HCT116 (cell line): ENCODE measurements at regions not wholly inside any gene's neighbourhood (a gene's known extent, or its start where the extent isn't known, plus 50 kb on each side); places are given as distances from the start of the nearest gene placed in this dataset.

Experiments used
- ATAC-seq: fragments of 200-7000 bp; cut with Tn5 transposase; 2 replicates; pipeline ENCODE4 v1.9.1; 2020; ENCODE audit warnings: mild to moderate bottlenecking, moderate library complexity
- BruUV-seq: library from RNA; stranded (reverse); fragments of 400-500 nt; replicated peaks from 2 replicates; lab custom pipeline; 2021; lab: Mats Ljungman, UMichigan
- CTCF ChIA-PET: fragments of 300-600 bp; sonication (Branson Sonifier 250); formaldehyde crosslinking; loops from one replicate; lab custom pipeline; 2021; ENCODE audit warnings: antibody characterized with exemption; lab: Charles Lee
- POLR2A ChIA-PET: fragments of 300-600, 350-600 bp; sonication (Branson Sonifier 250); formaldehyde crosslinking; loops from one replicate; lab custom pipeline; 2021; ENCODE audit warnings: antibody characterized with exemption; lab: Charles Lee
- RAD21 ChIA-PET, 2 experiments: fragments of 300-600 bp; sonication (Branson Sonifier 250); formaldehyde crosslinking; loops; one replicate each; lab custom pipeline; 2023; ENCODE audit warnings: low total read pairs in 2 of 2; ENCODE audit not compliant: uncharacterized antibody in 2 of 2, unreplicated experiment in 2 of 2, low non-redundant PET in 1 of 2; lab: Charles Lee
- DNase-seq: peaks from one replicate; pipeline ENCODE4 v3.0.0-alpha.2; 2010; ENCODE audit warnings: low read depth, low spot score
- H2AFZ ChIP-seq: fragments of 200-600 bp; shearing (Covaris generic), sonication (generic); 2 replicates; pipeline ENCODE4 v1.6.1; 2017; ENCODE audit warnings: low read depth, mixed run types, mixed read lengths, antibody characterized with exemption, low read length; ENCODE audit not compliant: poor library complexity, severe bottlenecking
- H3K27ac ChIP-seq: 2 replicates; pipeline ENCODE4 v1.5.1; 2012; ENCODE audit warnings: low read depth, low read length
- H3K27me3 ChIP-seq: fragments of 200-600 bp; sonication (generic); 2 replicates; pipeline ENCODE4 v1.6.1; 2016; ENCODE audit warnings: mixed run types, low read length, mixed read lengths; ENCODE audit not compliant: insufficient read depth
- H3K36me3 ChIP-seq, 2 experiments: fragments of 200-500 bp in 1 of 2; fragments of 200-600 bp in 1 of 2; sonication (Bioruptor generic) in 1 of 2; sonication (generic) in 1 of 2; 2 replicates each; pipeline versions ENCODE4 v1.5.1 to v1.6.1; 2014 to 2016; ENCODE audit warnings: low read length in 2 of 2, inconsistent platforms in 1 of 2, mixed read lengths in 1 of 2, mixed run types in 1 of 2; ENCODE audit not compliant: insufficient read depth in 2 of 2, control insufficient read depth in 1 of 2
- H3K4me1 ChIP-seq, 2 experiments: fragments of 200-600 bp in 1 of 2; sonication (generic) in 1 of 2; 2 replicates each; pipeline versions ENCODE4 v1.5.1 to v1.6.1; 2012 to 2017; ENCODE audit warnings: low read length in 2 of 2, inconsistent platforms in 1 of 2, mild to moderate bottlenecking in 1 of 2, mixed read lengths in 1 of 2, mixed run types in 1 of 2, moderate library complexity in 1 of 2; ENCODE audit not compliant: insufficient read depth in 2 of 2, control insufficient read depth in 1 of 2
- H3K4me2 ChIP-seq: fragments of 200-600 bp; sonication (generic); 2 replicates; pipeline ENCODE4 v1.6.1; 2017; ENCODE audit warnings: mixed run types, low read length, mixed read lengths
- H3K4me3 ChIP-seq, 2 experiments: fragments of 200-600 bp in 1 of 2; sonication (generic) in 1 of 2; replicated peaks in 1 of 2; 2 replicates each; pipeline ENCODE4 v1.5.1; 2011 to 2016; ENCODE audit warnings: low read length in 2 of 2, control low read depth in 1 of 2, low read depth in 1 of 2, mild to moderate bottlenecking in 1 of 2, mixed read lengths in 1 of 2, mixed run types in 1 of 2
- H3K79me2 ChIP-seq: fragments of 200-600 bp; sonication (generic); 2 replicates; pipeline ENCODE4 v1.6.1; 2017; ENCODE audit warnings: mild to moderate bottlenecking, mixed run types, low read length, moderate library complexity, mixed read lengths; ENCODE audit not compliant: insufficient read depth
- H3K9ac ChIP-seq: fragments of 200-600 bp; sonication (generic); 2 replicates; pipeline ENCODE4 v1.6.1; 2016; ENCODE audit warnings: low read length, mixed read lengths
- H3K9me2 ChIP-seq: fragments of 200-600 bp; sonication (generic), shearing (Covaris generic); 2 replicates; pipeline ENCODE4 v1.6.1; 2017; ENCODE audit warnings: mixed run types, mild to moderate bottlenecking, moderate library complexity; ENCODE audit not compliant: insufficient read depth
- H3K9me3 ChIP-seq, 2 experiments: fragments of 200-500 bp in 1 of 2; fragments of 200-600 bp in 1 of 2; sonication (Bioruptor generic) in 1 of 2; sonication (generic) in 1 of 2; 2 replicates each; pipeline ENCODE4 v1.6.1; 2014 to 2017; ENCODE audit warnings: low read length in 2 of 2, mixed read lengths in 2 of 2, inconsistent platforms in 1 of 2, low read depth in 1 of 2, mild to moderate bottlenecking in 1 of 2, mixed run types in 1 of 2, moderate library complexity in 1 of 2; ENCODE audit not compliant: control insufficient read depth in 1 of 2, insufficient read depth in 1 of 2
- H4K20me1 ChIP-seq: fragments of 200-600 bp; sonication (generic), shearing (Covaris generic); 2 replicates; pipeline ENCODE4 v1.6.1; 2017; ENCODE audit warnings: mixed run types, mild to moderate bottlenecking, moderate library complexity; ENCODE audit not compliant: insufficient read depth
- CBX3 ChIP-seq: IDR thresholded peaks from 2 replicates; pipeline ENCODE4 v1.6.1; 2012; ENCODE audit warnings: low read depth
- CEBPB ChIP-seq: IDR thresholded peaks from 2 replicates; pipeline ENCODE4 v1.6.1; 2012; ENCODE audit warnings: low read depth
- EGR1 ChIP-seq: IDR thresholded peaks from 2 replicates; pipeline ENCODE4 v1.6.1; 2012; ENCODE audit warnings: low read depth
- ELF1 ChIP-seq: IDR thresholded peaks from 2 replicates; pipeline ENCODE4 v1.6.1; 2012; ENCODE audit warnings: low read depth, borderline replicate concordance
- FOSL1 ChIP-seq: IDR thresholded peaks from 2 replicates; pipeline ENCODE4 v1.6.1; 2012; ENCODE audit warnings: low read depth
- POLR2A ChIP-seq: IDR thresholded peaks from 2 replicates; pipeline ENCODE4 v1.7.0; 2011; ENCODE audit warnings: borderline replicate concordance; ENCODE audit not compliant: insufficient read depth, insufficient read length; ENCODE audit errors: extremely low read depth
- POLR2AphosphoS5 ChIP-seq: IDR thresholded peaks from 2 replicates; pipeline ENCODE4 v1.6.1; 2011; ENCODE audit warnings: mild to moderate bottlenecking, low read depth, low read length, moderate library complexity
- SIN3A ChIP-seq: IDR thresholded peaks from 2 replicates; pipeline ENCODE4 v1.6.1; 2012; ENCODE audit warnings: low read depth
- SP1 ChIP-seq: IDR thresholded peaks from 2 replicates; pipeline ENCODE4 v1.6.1; 2012; ENCODE audit warnings: low read depth
- TCF7L2 ChIP-seq: IDR thresholded peaks from 2 replicates; pipeline ENCODE4 v1.7.0; 2011; ENCODE audit warnings: borderline replicate concordance, inconsistent platforms; ENCODE audit not compliant: insufficient read depth, insufficient read length; ENCODE audit errors: extremely low read depth
- ZNF274 ChIP-seq: fragments of 200-500 bp; sonication (Bioruptor generic); IDR thresholded peaks from 2 replicates; pipeline ENCODE4 v1.6.1; 2014; ENCODE audit warnings: mild to moderate bottlenecking, low read depth, low read length, inconsistent platforms
- intact Hi-C: fragments of 100-400 bp; cut with micrococcal nuclease; formaldehyde crosslinking; loops from 2 replicates; pipeline ENCODE4 v1.10.0; 2022
- TF ChIP-seq, protein P1 (sequence below): IDR thresholded peaks from 2 replicates; pipeline ENCODE4 v1.6.1; 2012

GRCh38 chr6:125564941-125565340 lies 184.5 kb upstream of the HEY2 start:
- BruUV-seq, result no TSS peak
- TF ChIP-seq ZNF274, result no peak
- TF ChIP-seq SP1, result no peak
- no peak for TF ChIP-seq TCF7L2
- no peak for TF ChIP-seq SIN3A
- no peak for TF ChIP-seq ELF1
- TF ChIP-seq POLR2A, result no peak
- no peak for TF ChIP-seq CBX3
- TF ChIP-seq, protein P1, sequence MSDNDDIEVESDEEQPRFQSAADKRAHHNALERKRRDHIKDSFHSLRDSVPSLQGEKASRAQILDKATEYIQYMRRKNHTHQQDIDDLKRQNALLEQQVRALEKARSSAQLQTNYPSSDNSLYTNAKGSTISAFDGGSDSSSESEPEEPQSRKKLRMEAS, result no peak
- TF ChIP-seq FOSL1, result no peak
- no peak for TF ChIP-seq EGR1
- Histone ChIP-seq H4K20me1 (no peaks in the 10 kb centered on the region), H3K9ac (no peak overlapping the region), H3K4me2 (no peak overlapping the region), H2AFZ (no peak overlapping the region), H3K9me3 (no peaks in the 10 kb centered on the region), H3K36me3 (no peaks in the 10 kb centered on the region), H3K9me2 (no peaks in the 10 kb centered on the region), H3K79me2 (no peaks in the 10 kb centered on the region), H3K27me3 (peaks cover 34% of the 10 kb centered on the region), H3K27ac (no peak overlapping the region), H3K4me3 (no peak overlapping the region), H3K4me1 (no peaks in the 10 kb centered on the region)
- ChIA-PET RAD21 (no interaction called here), POLR2A (no interaction called here), CTCF (no interaction called here)
- DNase-seq (no peak), ATAC-seq (no peak)
- intact Hi-C loops, result no loop called here

DNA sequence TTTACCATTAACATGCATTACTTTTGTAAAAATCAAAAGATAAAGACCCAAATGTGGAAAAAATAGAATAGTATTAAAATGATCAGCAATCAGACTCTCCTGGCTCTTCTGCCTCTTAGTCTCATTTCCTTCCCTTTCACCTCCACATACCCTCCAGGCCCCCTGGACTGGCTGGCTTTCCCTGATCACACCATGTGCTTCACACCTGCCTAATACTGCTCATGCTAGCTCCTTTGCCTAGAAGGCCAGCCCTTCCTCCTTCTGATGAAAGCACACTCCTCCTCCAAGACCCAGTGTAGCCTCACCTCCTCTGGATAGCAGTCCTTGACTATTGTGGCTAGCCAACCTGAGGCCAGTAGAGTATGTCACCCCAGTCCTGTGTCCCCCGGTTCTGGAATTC lies 182.0 kb upstream of the HEY2 start:
- ChIA-PET CTCF (no interaction called here), POLR2A (no interaction called here), RAD21 (no interaction called here)
- Histone ChIP-seq H3K9me2 (no peaks in the 10 kb centered on the region), H3K27ac (no peak overlapping the region), H3K4me3 (no peak overlapping the region), H3K4me2 (no peak overlapping the region), H3K9ac (no peak overlapping the region), H3K36me3 (no peaks in the 10 kb centered on the region), H2AFZ (no peak overlapping the region), H4K20me1 (no peaks in the 10 kb centered on the region), H3K79me2 (no peaks in the 10 kb centered on the region), H3K4me1 (no peaks in the 10 kb centered on the region), H3K9me3 (no peaks in the 10 kb centered on the region), H3K27me3 (peaks cover 42% of the 10 kb centered on the region)
- no peak for TF ChIP-seq POLR2AphosphoS5
- no peak for TF ChIP-seq TCF7L2
- TF ChIP-seq CEBPB, result no peak
- TF ChIP-seq FOSL1, result no peak
- no peak for TF ChIP-seq POLR2A
- DNase-seq (no peak), ATAC-seq (no peak)
- intact Hi-C loops, result no loop called here
- BruUV-seq, result no TSS peak
